ENCODE measurements at regions not wholly inside any gene's neighbourhood (a gene's known extent, or its start where the extent isn't known, plus 50 kb on each side); places are given as distances from the start of the nearest gene placed in this dataset.

- no peak for DNase-seq (ENCODE audit: low read depth)
Measured at GRCh38 chr11:92658733-92659132, 310.7 kb upstream of the MTNR1B start.

GRCh38 chr11:92659793-92660192, 309.7 kb upstream of the MTNR1B start:
- DNase-seq (ENCODE audit: low read depth) = no peak

- DNase-seq (ENCODE audit: low read depth) = no peak
Measured at GRCh38 chr11:92662601-92663360, 306.7 kb upstream of the MTNR1B start.

DNA sequence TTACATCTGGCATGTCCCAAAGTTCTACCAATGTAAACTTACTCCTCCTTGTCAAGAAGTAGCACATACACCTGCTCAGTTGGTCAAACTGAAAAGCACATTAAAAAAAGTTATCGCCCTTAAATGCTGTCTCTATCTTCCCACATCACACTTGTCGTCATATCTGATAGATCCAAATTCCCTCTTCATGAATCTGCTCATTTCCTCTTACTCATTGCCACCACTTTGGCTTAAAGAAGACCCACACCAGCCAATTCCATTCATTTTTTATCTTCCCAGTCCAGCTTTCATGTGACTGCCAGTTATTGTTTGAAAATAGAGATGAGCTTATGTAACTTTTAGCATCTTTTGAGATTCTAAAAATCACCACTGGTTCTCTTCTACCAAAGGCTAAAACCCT, 305.9 kb upstream of the MTNR1B start:
- no peak for DNase-seq (ENCODE audit: low read depth)

DNA sequence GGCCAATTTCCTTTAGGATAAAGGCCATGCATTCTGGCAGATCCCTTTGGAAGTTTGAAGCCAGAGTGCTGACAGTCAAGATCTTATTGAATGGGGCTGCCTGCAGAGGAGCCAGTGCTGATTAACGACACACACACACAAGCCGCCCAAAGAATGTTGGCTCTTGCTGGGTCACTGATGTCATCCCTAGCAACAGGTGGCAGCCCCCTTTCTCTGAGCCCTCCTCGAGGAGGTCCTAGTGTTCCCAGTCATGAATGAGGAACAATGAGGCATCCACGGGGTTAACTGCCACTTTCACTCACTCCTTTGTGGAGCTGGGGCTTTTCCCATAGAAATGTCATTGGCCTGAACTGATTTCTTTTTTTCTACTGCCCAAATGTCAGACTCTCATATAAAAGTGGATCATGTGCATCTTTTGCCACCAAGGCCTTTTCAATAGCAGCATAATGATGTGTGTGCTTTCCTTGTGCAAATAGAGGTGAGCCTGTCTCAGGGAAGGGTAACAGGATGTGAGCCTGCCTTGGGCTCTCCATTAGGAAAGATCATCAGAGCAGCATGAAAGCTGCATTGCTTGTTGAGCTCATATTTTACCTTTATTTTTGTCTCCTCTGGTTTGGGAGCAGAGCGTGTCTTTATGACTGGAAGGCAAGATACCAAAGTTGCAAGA, 301.8 kb upstream of the MTNR1B start:
- DNase-seq (ENCODE audit: low read depth) = no peak

- DNase-seq (ENCODE audit: low read depth) = no peak
Measured at GRCh38 chr11:92670308-92670890, 299.1 kb upstream of the MTNR1B start.

DNA sequence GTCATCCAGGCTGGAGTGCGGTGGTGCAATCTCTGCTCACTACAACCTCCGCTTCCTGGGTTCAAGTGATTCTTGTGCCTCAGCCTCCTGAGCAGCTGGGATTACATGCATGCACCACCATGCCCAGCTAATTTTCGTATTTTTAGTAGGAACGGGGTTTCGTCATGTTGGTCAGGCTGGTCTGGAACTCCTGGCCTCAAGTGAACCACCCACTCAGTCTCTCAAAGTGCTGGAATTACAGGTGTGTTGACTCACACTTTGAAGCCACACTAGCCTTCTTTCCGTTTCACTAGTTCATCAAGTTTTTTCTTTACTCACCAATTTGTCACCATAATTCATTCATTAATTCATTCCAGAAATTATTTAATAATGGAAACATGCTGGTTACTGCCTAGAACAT, 298.4 kb upstream of the MTNR1B start:
- no peak for DNase-seq (ENCODE audit: low read depth)

- no peak for DNase-seq (ENCODE audit: low read depth)
Measured at GRCh38 chr11:92675303-92675702, 294.1 kb upstream of the MTNR1B start.

GRCh38 chr11:92675810-92676209, 293.6 kb upstream of the MTNR1B start:
- no peak for DNase-seq (ENCODE audit: low read depth)

- DNase-seq (ENCODE audit: low read depth) = no peak
Measured at GRCh38 chr11:92678008-92678611, 291.3 kb upstream of the MTNR1B start.

DNA sequence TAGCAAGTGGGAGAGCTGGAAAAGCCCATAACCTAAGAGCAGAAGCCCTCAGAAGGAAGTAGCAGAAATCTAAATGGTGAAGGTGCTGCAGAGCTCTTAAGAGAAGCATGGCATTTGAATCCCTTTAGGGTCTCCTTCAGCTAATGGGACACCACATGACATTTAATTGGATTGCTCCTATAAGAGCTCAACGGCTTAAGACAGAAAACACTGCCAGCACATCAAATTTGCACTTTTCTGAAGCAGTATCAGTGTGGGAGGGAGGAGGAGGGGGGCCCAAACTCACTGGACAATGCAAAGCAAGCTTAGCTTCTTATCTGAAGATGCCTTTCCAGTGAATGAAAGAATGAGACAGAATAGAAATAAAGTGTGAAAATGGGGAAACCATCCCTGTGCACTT, 287.9 kb upstream of the MTNR1B start:
- DNase-seq (ENCODE audit: low read depth) = no peak

DNA sequence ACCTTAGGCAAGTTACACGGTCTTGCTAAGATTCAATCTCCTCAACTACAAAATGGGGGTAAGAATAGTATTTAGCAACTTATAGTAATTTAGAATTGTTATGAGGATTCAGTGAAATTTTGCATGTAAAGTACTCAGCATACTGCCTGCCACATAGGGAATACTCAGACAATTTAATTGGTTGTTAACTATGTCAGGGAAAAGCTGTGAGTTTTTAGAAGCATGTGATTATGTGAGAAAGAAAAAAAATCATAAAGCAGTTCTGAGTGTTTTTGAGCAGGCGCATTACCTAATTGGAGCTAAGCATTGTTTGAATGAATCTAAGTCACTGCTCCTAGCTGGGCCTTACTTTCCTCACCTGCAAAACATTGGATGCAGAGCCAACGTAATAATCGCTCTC, 287.3 kb upstream of the MTNR1B start:
- DNase-seq (ENCODE audit: low read depth) = no peak

DNA sequence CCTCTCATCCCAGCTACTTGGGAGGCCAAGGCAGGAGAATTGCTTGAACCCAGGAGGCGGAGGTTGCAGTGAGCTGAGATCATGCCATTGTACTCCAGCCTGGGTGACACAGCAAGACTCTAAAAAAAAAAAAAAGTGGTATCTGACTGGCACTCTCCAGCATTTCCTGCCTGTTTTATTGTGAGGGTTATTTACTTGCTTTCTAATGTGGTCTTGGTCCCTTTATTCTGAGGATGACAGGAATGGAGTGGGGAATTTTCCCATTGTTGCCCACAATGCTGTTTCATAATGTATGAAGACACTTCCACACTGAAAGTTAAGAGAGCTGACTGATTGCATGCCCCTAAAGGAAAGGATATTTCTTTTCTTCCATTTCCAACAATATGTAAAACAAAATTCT, 286.5 kb upstream of the MTNR1B start:
- DNase-seq (ENCODE audit: low read depth) = peak; percentile 9

GRCh38 chr11:92685049-92685448, 284.4 kb upstream of the MTNR1B start:
- no peak for DNase-seq (ENCODE audit: low read depth)

- no peak for DNase-seq (ENCODE audit: low read depth)
Measured at GRCh38 chr11:92687724-92688123, 281.7 kb upstream of the MTNR1B start.

DNA sequence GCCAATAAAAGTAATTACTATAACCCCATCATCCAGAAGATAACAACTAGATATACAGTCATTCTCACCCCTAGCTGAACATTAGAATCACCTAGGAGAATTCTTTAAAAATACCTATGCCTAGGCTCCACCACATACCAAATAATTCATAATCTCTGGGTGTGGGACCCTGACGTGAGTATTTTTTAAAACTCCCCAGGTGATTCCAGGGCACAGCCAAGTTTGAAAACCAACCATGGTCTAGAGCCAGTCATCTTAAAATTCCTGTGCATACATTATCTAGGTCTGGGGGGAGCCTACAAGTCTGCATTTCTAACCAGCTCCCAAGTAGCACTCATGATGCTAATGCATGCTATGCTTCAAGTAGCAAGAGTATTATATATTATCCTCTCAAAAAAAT, 281.0 kb upstream of the MTNR1B start:
- no peak for DNase-seq (ENCODE audit: low read depth)

DNA sequence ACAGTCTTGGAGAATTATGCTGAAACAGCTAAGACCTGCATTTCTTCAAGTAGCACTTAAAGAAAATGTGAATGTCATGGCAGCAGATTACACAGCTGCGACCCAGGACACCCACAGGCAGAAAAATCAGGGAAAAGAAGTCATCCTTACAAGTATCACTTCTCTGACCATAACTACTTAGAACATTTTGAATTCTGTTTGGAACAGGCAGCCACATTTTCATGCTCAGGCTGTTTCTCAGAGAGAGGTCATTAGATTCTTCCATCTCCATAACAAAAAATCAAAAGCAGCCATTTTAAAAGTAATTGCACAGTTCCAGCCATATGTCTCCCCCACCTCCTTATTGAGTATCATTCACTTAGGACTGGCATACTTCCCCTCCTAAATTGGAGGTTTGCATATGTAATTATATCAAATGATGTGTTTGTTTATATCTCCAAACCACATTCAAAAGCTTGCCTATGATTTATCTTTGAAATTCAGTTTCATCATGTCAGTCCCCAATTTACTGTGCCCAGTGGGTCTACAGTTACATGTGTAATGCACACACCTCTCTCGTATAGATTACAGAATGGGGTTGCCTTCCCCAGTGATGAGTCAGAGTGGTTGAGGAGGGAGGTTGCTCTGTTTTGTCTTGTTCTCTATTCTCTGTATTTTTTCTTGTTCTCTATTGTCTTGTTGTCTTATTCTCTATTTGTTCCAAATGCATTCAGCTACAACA, 276.5 kb upstream of the MTNR1B start:
- DNase-seq (ENCODE audit: low read depth) = no peak

- DNase-seq (ENCODE audit: low read depth) = no peak
Measured at GRCh38 chr11:92696076-92696475, 273.4 kb upstream of the MTNR1B start.

DNA sequence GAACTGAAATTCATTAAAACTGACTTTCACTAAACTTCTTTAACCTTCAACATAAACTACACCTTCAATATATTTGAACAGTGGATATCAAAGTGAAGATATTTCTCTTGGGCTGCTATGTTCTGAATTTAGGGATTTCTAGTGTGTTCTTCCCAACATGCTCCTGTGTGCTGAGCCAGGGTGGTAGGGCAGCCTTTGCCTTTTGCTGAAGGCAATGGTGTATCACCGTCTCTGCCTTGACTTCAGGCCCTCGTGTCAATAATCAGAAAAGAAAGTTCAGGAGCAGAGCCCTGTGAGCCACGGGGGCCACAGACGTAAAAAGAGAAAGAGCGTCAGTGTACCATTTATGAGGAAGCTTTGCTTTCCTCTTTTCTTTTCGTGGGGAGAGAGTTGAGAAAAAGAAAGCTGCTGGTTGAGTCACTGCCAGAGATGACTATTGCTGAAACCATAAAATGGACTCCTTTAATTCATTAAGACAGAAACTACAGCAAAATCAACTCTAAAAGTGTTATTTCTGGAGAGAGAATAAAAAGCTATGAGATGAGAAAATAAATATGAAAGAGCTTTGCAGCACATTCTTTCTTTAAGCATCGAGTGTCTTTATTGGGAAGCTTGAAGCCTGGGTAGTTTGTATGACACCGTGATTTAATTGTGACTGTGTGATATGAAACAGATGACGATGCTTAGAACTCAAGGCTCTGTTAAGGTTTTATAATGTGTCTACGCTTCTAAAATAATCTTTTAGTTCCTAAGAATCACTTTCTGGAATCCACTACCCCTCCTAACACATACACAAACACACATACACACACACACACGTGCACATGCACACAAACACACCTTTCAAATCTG, 271.8 kb upstream of the MTNR1B start:
- DNase-seq (ENCODE audit: low read depth) = no peak

- DNase-seq (ENCODE audit: low read depth) = no peak
Measured at GRCh38 chr11:92698742-92699141, 270.7 kb upstream of the MTNR1B start.

Data from renal cortical epithelial cell (primary cell).